Mammary epithelial cell (primary cell): ENCODE measurements at regions not wholly inside any gene's neighbourhood (a gene's known extent, or its start where the extent isn't known, plus 50 kb on each side); places are given as distances from the start of the nearest gene placed in this dataset.

Experiments used
- CTCF ChIP-seq, 2 donors: IDR thresholded peaks in 1 of 2; conservative IDR thresholded peaks in 1 of 2; 2 replicates each; pipeline ENCODE4 v1.5.1; 2011 to 2012; ENCODE audit warnings: inconsistent platforms in 2 of 2, low read length in 2 of 2, mild to moderate bottlenecking in 2 of 2, control low read depth in 1 of 2, low read depth in 1 of 2; ENCODE audit not compliant: insufficient read depth in 1 of 2; ENCODE audit errors: extremely low read depth in 1 of 2
- EZH2 ChIP-seq: IDR thresholded peaks from 2 replicates; pipeline ENCODE4 v1.6.1; 2012; ENCODE audit warnings: low read length, inconsistent platforms, borderline replicate concordance

- TF ChIP-seq CTCF (conservative IDR thresholded peaks at IDR 0.05 in 1 of 2, IDR thresholded peaks at IDR 0.05 in 1 of 2; ENCODE audit: extremely low read depth in 1 of 2, insufficient read depth in 1 of 2, low read depth in 1 of 2, low read length in 2 of 2) (no peak), EZH2 (no peak)
Measured at GRCh38 chr3:124101643-124102042, 109.7 kb upstream of the ROPN1 start.
